GM12874 (cell line): ENCODE measurements at regions not wholly inside any gene's neighbourhood (a gene's known extent, or its start where the extent isn't known, plus 50 kb on each side); places are given as distances from the start of the nearest gene placed in this dataset.

Experiments used
- CTCF ChIP-seq: IDR thresholded peaks from 2 replicates; pipeline ENCODE4 v1.5.1; 2011; ENCODE audit warnings: low read depth, mild to moderate bottlenecking, control low read depth, low read length, moderate library complexity; ENCODE audit not compliant: insufficient read depth

DNA sequence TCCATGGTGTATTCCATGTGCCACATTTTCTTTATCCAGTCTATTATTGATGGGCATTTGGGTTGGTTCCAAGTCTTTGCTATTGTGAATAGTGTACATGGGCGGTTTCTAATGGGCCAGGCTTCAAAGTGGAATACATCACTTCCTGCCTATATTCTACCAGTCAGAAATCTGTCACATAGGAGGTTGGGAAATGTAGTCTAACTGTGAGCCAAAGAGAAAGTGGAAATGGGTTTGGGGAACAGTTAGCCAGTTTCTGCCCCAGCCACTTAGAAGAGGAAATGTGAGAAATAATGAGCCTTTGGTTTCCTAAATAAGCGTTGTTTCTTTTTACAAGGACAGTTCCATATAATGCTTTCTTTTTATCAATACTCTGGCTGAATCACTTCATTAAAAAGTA lies 85.1 kb upstream of the AP1S2 start:
- TF ChIP-seq CTCF: no peak

DNA sequence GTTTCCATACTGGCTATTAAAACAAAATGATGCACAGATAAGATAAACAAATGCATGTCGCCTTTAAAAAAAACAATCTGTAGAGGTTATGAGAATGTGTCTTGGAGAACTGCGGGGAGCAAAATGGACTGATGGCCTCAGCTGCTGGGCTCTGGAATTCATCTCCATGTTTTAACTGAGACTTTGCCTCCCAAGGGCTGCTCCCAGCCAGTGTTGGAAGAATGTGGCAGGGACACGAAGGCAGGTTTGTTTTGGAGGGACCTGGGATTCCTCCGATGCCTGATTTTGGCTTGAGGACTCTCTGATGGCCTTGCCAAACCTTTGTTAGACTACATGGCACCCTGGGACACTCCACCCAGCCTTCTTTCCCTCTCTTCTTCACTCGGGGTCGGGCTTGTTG lies 83.5 kb upstream of the AP1S2 start:
- TF ChIP-seq CTCF: no peak

DNA sequence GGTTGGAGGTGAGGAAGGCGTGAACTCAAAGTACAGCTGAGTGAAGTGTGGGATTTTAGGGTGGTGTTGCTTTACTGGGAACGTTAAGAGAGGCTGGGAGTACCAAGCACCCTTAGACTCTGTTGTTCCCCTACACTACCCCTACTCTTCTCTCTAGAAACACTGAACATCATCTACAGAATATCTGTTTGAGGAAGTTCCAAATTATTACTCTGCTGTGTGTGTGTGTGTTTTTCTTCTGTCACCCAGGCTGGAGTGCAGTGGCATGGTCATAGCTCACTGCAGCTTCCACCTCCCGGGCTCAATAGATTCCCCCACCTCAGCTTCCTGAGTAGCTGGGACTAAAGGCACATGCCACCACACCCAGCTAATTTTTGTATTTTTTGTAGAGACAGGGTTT lies 76.7 kb upstream of the AP1S2 start:
- no peak for TF ChIP-seq CTCF

GRCh38 chrX:15930585-15930984 lies 76.0 kb upstream of the AP1S2 start:
- no peak; the same call in 1 of the 2 replicates for TF ChIP-seq CTCF

DNA sequence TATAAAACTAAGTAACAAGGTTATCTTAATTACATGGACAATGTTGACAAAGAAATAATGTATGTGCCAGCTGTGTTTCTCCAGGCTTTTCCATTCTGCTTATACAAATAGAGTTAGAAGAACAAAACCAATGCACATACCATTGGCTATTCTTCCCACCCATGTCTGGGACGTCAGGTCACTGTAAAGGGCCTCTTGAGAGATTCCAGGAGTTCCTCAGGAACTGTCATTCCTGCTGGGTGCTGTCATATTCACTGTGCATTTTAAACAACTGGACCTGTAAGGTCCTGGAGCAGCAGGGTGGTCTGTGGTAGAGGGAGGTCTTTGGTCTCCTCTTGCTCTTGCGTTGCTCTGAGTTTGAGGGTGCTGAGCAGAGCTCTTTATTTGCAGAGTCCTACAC lies 74.6 kb upstream of the AP1S2 start:
- no peak for TF ChIP-seq CTCF

DNA sequence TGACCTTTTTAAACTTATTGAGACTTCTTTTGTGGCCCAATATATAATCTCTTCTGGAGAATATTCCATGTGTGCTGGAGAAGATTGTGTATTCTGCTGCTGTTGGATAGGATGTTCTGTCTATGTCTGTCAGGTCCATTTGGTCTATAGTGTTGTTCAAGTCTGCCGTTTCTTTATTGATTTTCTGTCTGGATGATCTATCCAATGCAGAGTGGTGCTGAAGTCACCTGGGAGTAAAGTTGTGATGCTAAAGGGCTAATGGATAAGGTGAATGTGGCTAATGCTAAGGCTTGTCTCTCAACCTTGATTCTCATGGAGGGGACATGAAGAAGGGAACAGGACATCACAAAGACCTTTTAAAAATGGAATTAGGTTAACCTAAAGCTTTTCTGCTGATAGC lies 72.0 kb upstream of the AP1S2 start:
- TF ChIP-seq CTCF: no peak

GRCh38 chrX:15918003-15918402 lies 63.4 kb upstream of the AP1S2 start:
- TF ChIP-seq CTCF: no peak

DNA sequence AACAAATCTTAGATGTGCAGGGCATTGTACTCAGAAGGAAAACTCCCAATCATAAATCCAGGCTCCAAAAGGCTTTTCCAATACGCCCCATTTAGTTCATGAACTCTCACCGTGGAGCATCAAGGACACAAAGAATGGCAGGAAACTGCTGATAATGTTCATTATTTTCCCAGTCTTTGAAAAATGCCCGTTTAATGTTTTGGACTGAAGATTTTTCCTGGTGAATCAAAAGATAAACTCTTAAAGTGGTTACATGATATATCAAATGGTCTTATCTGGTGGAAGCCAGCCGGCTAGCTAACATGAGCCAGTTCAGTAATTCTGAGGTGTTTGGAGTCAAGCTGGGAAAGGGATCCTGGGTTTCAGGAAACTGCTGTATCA lies 62.1 kb upstream of the AP1S2 start:
- no peak for TF ChIP-seq CTCF
